ENCODE measurements at regions not wholly inside any gene's neighbourhood (a gene's known extent, or its start where the extent isn't known, plus 50 kb on each side); places are given as distances from the start of the nearest gene placed in this dataset.

GRCh38 chr14:22185789-22186188, 403.2 kb downstream of the DAD1 start:
- intact Hi-C loops (cut with DNase I; ENCODE audit: low total_unique reads) (no loop called here), in situ Hi-C loops (cut with MboI; ENCODE audit: low pct_ligation_motif_present in 1 of 4, low pct_unique_long_range_greater_than_20kb in 1 of 4, low sequenced_read_pairs in 3 of 4) (no loop called here)
- TF ChIP-seq EP300 (IDR thresholded peaks at IDR 0.05; ENCODE audit: low read depth) (no peak), POLR2AphosphoS5 (IDR thresholded peaks at IDR 0.05) (no peak), POLR2A (IDR thresholded peaks at IDR 0.05) (no peak)
- TF ChIP-seq, protein P1, sequence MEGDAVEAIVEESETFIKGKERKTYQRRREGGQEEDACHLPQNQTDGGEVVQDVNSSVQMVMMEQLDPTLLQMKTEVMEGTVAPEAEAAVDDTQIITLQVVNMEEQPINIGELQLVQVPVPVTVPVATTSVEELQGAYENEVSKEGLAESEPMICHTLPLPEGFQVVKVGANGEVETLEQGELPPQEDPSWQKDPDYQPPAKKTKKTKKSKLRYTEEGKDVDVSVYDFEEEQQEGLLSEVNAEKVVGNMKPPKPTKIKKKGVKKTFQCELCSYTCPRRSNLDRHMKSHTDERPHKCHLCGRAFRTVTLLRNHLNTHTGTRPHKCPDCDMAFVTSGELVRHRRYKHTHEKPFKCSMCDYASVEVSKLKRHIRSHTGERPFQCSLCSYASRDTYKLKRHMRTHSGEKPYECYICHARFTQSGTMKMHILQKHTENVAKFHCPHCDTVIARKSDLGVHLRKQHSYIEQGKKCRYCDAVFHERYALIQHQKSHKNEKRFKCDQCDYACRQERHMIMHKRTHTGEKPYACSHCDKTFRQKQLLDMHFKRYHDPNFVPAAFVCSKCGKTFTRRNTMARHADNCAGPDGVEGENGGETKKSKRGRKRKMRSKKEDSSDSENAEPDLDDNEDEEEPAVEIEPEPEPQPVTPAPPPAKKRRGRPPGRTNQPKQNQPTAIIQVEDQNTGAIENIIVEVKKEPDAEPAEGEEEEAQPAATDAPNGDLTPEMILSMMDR (IDR thresholded peaks at IDR 0.05) = no peak
- Histone ChIP-seq H3K27me3 (no peaks in the 10 kb centered on the region), H3K4me1 (peaks cover 0 to 12% (median 4%) of the 10 kb centered on the region in 4 donors), H3K4me3 (no peak overlapping the region), H3K27ac (no peak overlapping the region), H3K36me3 (no peaks in the 10 kb centered on the region), H3K9me3 (no peaks in the 10 kb centered on the region)
- no peak for DNase-seq
- WGBS, 2 donors (ENCODE audit: low coverage in 1 of 2) = 75 to 79% methylated on average over 3 of the region's 3 CpGs

DNA sequence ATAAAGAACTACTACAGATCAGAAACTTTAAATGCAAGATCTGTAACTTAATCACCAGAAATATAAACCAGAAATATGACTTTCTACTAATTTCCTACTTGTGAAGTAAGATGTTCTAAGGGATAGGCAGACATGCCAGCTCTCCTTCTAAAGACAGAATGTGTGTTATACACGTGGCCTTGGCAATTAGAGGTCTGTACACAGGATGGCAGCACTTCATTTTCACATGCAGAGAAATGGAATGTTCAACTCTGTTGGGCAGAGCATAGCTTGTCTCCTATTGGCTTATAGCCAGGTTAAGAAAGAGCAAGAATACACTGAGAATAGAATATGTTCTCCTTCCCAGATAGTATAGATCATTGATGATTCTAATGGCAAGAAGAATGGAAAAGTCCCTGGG, 403.8 kb downstream of the DAD1 start:
- no peak for DNase-seq
- no peaks in the 10 kb centered on the region for H3K36me3 ChIP-seq

GRCh38 chr14:22184830-22185168, 404.2 kb downstream of the DAD1 start:
- in situ Hi-C loops (cut with MboI; ENCODE audit: low pct_ligation_motif_present in 1 of 4, low pct_unique_long_range_greater_than_20kb in 1 of 4, low sequenced_read_pairs in 3 of 4) (no loop called here), intact Hi-C loops (cut with DNase I; ENCODE audit: low total_unique reads) (no loop called here)
- Histone ChIP-seq H3K36me3 (no peaks in the 10 kb centered on the region), H3K9me3 (no peaks in the 10 kb centered on the region), H3K4me3 (no peak overlapping the region), H3K27me3 (no peaks in the 10 kb centered on the region), H3K4me1 (peaks cover 0 to 2% (median 0%) of the 10 kb centered on the region in 4 donors), H3K27ac (no peak overlapping the region)
- TF ChIP-seq, protein P1 (IDR thresholded peaks at IDR 0.05) = no peak
- TF ChIP-seq POLR2AphosphoS5 (IDR thresholded peaks at IDR 0.05) = no peak
- TF ChIP-seq EP300 (IDR thresholded peaks at IDR 0.05; ENCODE audit: low read depth) = no peak
- TF ChIP-seq POLR2A (IDR thresholded peaks at IDR 0.05) = no peak
- DNase-seq = no peak

More for the DNA sequence above, 403.8 kb downstream of the DAD1 start:
- Histone ChIP-seq H3K9me3 (no peaks in the 10 kb centered on the region), H3K4me1 (peaks cover 0 to 6% (median 2%) of the 10 kb centered on the region in 4 donors), H3K4me3 (no peak overlapping the region), H3K27me3 (no peaks in the 10 kb centered on the region), H3K27ac (no peak overlapping the region)
- in situ Hi-C loops (cut with MboI; ENCODE audit: low pct_ligation_motif_present in 1 of 4, low pct_unique_long_range_greater_than_20kb in 1 of 4, low sequenced_read_pairs in 3 of 4) = no loop called here
- intact Hi-C loops (cut with DNase I; ENCODE audit: low total_unique reads) = no loop called here
- WGBS, 2 donors (ENCODE audit: low coverage in 1 of 2) = 38 to 67% methylated on average over 1 of the region's 1 CpG
- TF ChIP-seq POLR2A (IDR thresholded peaks at IDR 0.05) (no peak), POLR2AphosphoS5 (IDR thresholded peaks at IDR 0.05) (no peak), EP300 (IDR thresholded peaks at IDR 0.05; ENCODE audit: low read depth) (no peak)
- TF ChIP-seq, protein P1 (IDR thresholded peaks at IDR 0.05) = no peak

DNA sequence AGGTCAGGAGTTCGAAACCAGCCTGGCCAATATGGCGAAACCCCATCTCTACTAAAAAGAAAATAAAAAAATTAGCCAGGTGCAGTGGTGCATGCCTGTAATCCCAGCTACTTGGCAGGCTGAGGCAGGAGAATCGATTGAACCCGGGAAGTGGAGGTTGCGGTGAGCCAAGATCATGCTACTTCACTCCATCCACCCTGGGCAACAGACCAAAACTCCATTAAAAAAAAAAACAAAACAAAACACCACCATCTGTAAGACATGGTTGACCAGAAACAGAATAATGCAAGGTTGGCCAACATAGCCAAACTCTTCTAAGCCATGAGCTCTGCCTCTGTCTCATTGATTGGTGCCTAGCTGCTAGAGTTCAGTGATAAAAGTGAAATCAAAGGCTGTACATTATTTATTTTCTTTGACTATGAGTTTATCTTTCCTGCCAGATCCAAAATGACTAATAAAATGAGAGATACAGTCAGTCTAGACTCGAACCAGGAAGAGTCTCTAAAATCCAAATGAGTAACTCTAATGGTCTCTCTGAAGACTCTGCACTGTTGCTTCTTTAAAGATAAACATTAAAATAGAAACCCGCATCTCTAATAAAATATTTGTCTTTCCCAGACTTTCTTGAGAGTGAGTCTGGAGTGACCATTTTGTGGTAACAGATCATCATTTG, 404.7 kb downstream of the DAD1 start:
- TF ChIP-seq EP300 (IDR thresholded peaks at IDR 0.05; ENCODE audit: low read depth) = no peak
- H3K27me3 ChIP-seq = no peaks in the 10 kb centered on the region
- in situ Hi-C loops (cut with MboI; ENCODE audit: low pct_ligation_motif_present in 1 of 4, low pct_unique_long_range_greater_than_20kb in 1 of 4, low sequenced_read_pairs in 3 of 4) (no loop called here), intact Hi-C loops (cut with DNase I; ENCODE audit: low total_unique reads) (no loop called here)
- H3K9me3 ChIP-seq = no peaks in the 10 kb centered on the region
- WGBS, 2 donors (ENCODE audit: low coverage in 1 of 2) = 76 to 83% methylated on average over 7 of the region's 7 CpGs
- H3K4me3 ChIP-seq = no peak overlapping the region
- DNase-seq = no peak
- H3K27ac ChIP-seq = no peak overlapping the region
- no peaks in the 10 kb centered on the region for H3K36me3 ChIP-seq
- no peaks in the 10 kb centered on the region for H3K4me1 ChIP-seq

DNA sequence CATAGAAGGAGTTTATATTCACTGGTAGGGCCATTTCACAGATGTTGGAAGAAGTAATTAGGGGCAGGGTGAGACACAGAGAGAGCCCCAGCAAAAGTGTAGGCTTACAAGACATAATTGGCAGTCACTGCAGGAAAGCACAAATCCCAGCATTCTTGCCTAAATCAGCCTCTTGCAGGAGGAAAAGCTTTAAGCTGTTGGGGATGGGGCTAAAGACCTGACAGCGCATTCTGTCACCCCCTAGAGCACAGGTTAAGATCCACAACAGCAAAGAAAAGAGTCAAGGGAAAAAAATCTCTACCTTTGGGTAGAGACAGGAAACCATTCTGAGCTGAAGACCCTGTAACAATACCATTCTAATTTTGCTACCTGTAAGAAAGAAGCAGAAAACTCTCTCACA, 409.0 kb downstream of the DAD1 start:
- H3K9me3 ChIP-seq = no peaks in the 10 kb centered on the region
- peaks cover 0 to 18% (median 8%) of the 10 kb centered on the region in 4 donors for H3K4me1 ChIP-seq
- H3K27ac ChIP-seq = no peak overlapping the region
- in situ Hi-C loops (cut with MboI; ENCODE audit: low pct_ligation_motif_present in 1 of 4, low pct_unique_long_range_greater_than_20kb in 1 of 4, low sequenced_read_pairs in 3 of 4) (no loop called here), intact Hi-C loops (cut with DNase I; ENCODE audit: low total_unique reads) (no loop called here)
- H3K27me3 ChIP-seq = no peaks in the 10 kb centered on the region
- H3K4me3 ChIP-seq = no peak overlapping the region
- TF ChIP-seq, protein P1 (IDR thresholded peaks at IDR 0.05) = no peak
- TF ChIP-seq POLR2A (IDR thresholded peaks at IDR 0.05) = no peak
- no peak for TF ChIP-seq EP300 (IDR thresholded peaks at IDR 0.05; ENCODE audit: low read depth)
- no peak for TF ChIP-seq POLR2AphosphoS5 (IDR thresholded peaks at IDR 0.05)
- no peaks in the 10 kb centered on the region for H3K36me3 ChIP-seq
- no peak for DNase-seq
- 100% methylated on average over 1 of the region's 1 CpG; no CpG with 5 or more reads in 1 of the 2 donors for WGBS, 2 donors (ENCODE audit: low coverage in 1 of 2)
